ENCODE measurements at regions not wholly inside any gene's neighbourhood (a gene's known extent, or its start where the extent isn't known, plus 50 kb on each side); places are given as distances from the start of the nearest gene placed in this dataset.
A peak's percentile ranks its signal among the peaks of the same experiment; 100 is the strongest.

DNA sequence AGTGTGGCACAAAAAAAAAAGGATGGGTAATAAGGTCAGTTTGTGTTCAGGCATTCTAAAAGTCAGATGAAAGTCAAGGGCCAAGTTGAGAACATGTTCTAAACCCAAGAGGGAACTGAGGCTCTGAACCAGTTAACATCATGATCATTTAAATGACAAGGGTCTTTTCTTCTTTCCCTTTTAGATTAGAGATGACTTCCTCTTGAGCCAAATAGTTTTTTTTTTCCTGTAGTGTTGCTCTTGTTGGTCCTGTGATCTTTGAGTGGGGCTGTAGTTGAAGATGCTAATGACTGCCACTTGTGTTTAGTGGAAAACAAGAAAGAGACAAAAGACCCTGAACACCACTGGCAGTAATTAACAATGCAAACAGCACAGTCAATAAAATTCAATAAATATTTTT, 482.7 kb upstream of the SYT4 start:
- DNase-seq (no peak), FAIRE-seq (no peak)
- H3K4me3 ChIP-seq (ENCODE audit: low read length in 3 of 3), result no peak overlapping the region
- no peaks in the 10 kb centered on the region for H3K4me1 ChIP-seq (ENCODE audit: control insufficient read depth in 2 of 3, insufficient read depth in 2 of 3, low read depth in 1 of 3, low read length in 3 of 3)
- H3K9ac ChIP-seq (ENCODE audit: low read length in 3 of 3), result no peak overlapping the region
- H3K27me3 ChIP-seq (ENCODE audit: control insufficient read depth, insufficient read depth, low read length), result no peaks in the 10 kb centered on the region
- no peaks in the 10 kb centered on the region for H3K9me3 ChIP-seq (ENCODE audit: control insufficient read depth in 2 of 3, insufficient read depth in 1 of 3, low read length in 3 of 3)
- no peak overlapping the region for H3K27ac ChIP-seq (ENCODE audit: low read depth in 2 of 2, low read length in 2 of 2)
- intact Hi-C loops (cut with DNase I), result no loop called here
- no peaks in the 10 kb centered on the region for H3K36me3 ChIP-seq (ENCODE audit: control insufficient read depth in 2 of 3, insufficient read depth in 3 of 3, low read length in 3 of 3)
- TF ChIP-seq, protein P1, sequence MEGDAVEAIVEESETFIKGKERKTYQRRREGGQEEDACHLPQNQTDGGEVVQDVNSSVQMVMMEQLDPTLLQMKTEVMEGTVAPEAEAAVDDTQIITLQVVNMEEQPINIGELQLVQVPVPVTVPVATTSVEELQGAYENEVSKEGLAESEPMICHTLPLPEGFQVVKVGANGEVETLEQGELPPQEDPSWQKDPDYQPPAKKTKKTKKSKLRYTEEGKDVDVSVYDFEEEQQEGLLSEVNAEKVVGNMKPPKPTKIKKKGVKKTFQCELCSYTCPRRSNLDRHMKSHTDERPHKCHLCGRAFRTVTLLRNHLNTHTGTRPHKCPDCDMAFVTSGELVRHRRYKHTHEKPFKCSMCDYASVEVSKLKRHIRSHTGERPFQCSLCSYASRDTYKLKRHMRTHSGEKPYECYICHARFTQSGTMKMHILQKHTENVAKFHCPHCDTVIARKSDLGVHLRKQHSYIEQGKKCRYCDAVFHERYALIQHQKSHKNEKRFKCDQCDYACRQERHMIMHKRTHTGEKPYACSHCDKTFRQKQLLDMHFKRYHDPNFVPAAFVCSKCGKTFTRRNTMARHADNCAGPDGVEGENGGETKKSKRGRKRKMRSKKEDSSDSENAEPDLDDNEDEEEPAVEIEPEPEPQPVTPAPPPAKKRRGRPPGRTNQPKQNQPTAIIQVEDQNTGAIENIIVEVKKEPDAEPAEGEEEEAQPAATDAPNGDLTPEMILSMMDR (IDR thresholded peaks at IDR 0.05; ENCODE audit: borderline replicate concordance, extremely low read depth, insufficient read depth), result no peak

DNA sequence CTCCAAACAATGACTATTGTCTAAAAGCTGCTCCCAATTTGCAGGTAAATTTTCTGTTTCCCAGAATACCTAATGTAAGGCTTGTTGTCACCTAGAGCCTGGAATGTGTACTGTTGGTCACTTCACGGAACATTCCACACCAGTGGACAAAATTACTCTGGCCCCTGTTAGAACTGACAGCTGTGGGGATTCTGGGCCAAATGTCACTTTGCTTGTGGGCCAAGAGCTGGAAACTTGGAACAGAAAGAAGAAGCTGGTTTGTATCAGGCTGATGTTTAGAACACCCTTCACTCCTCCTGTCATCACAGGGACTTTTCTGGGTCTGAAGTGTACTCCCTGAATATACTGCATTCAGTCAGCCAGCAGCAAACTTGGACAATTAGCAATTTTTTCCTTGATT, 495.6 kb upstream of the SYT4 start:
- peak in 3 of 5 donors; percentile 6 to 25 (median 8) for DNase-seq
- TF ChIP-seq, protein P1 (IDR thresholded peaks at IDR 0.05; ENCODE audit: borderline replicate concordance, extremely low read depth, insufficient read depth), result no peak

GRCh38 chr18:43774497-43774896, 497.2 kb upstream of the SYT4 start:
- TF ChIP-seq, protein P1 (IDR thresholded peaks at IDR 0.05; ENCODE audit: borderline replicate concordance, extremely low read depth, insufficient read depth), result no peak
- intact Hi-C loops (cut with DNase I), result no loop called here
- FAIRE-seq, result no peak

More for the DNA sequence above, 495.6 kb upstream of the SYT4 start:
- no peak overlapping the region for H3K27ac ChIP-seq (ENCODE audit: low read depth in 2 of 2, low read length in 2 of 2)
- intact Hi-C loops (cut with DNase I), result no loop called here
- H3K36me3 ChIP-seq (ENCODE audit: control insufficient read depth in 2 of 3, insufficient read depth in 3 of 3, low read length in 3 of 3), result no peaks in the 10 kb centered on the region
- H3K4me1 ChIP-seq (ENCODE audit: control insufficient read depth in 2 of 3, insufficient read depth in 2 of 3, low read depth in 1 of 3, low read length in 3 of 3), result no peaks in the 10 kb centered on the region
- H3K9me3 ChIP-seq (ENCODE audit: control insufficient read depth in 2 of 3, insufficient read depth in 1 of 3, low read length in 3 of 3), result no peaks in the 10 kb centered on the region
- H3K4me3 ChIP-seq (ENCODE audit: low read length in 3 of 3), result no peak overlapping the region
- no peak overlapping the region for H3K9ac ChIP-seq (ENCODE audit: low read length in 3 of 3)
- FAIRE-seq, result no peak
- H3K27me3 ChIP-seq (ENCODE audit: control insufficient read depth, insufficient read depth, low read length), result no peaks in the 10 kb centered on the region

DNA sequence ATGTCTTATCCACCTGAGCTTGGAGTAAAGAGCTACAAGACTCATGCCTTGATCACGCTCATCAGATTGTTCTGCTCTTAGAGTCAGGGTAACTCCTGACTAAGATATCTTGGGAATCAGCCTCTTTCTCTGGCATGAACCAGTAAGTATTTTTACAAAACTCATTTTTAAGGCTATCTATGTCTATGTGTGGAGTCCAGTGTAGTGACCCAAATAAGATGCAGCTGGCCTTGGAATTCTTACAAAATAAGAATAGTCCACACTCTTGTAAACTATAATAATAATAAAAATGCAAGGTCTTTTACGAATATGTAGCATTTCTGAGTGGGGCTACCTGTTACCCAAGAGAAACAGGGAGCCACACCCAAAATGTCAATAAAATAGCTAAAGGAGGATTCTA, 498.3 kb upstream of the SYT4 start:
- intact Hi-C loops (cut with DNase I), result no loop called here
- H3K36me3 ChIP-seq (ENCODE audit: control insufficient read depth in 2 of 3, insufficient read depth in 3 of 3, low read length in 3 of 3), result no peaks in the 10 kb centered on the region
- no peaks in the 10 kb centered on the region for H3K4me1 ChIP-seq (ENCODE audit: control insufficient read depth in 2 of 3, insufficient read depth in 2 of 3, low read depth in 1 of 3, low read length in 3 of 3)
- no peaks in the 10 kb centered on the region for H3K27me3 ChIP-seq (ENCODE audit: control insufficient read depth, insufficient read depth, low read length)
- TF ChIP-seq, protein P1 (IDR thresholded peaks at IDR 0.05; ENCODE audit: borderline replicate concordance, extremely low read depth, insufficient read depth), result no peak
- no peaks in the 10 kb centered on the region for H3K9me3 ChIP-seq (ENCODE audit: control insufficient read depth in 2 of 3, insufficient read depth in 1 of 3, low read length in 3 of 3)
- H3K27ac ChIP-seq (ENCODE audit: low read depth in 2 of 2, low read length in 2 of 2), result no peak overlapping the region
- FAIRE-seq (no peak), DNase-seq (no peak)
- no peak overlapping the region for H3K4me3 ChIP-seq (ENCODE audit: low read length in 3 of 3)
- H3K9ac ChIP-seq (ENCODE audit: low read length in 3 of 3), result no peak overlapping the region

More at GRCh38 chr18:43774497-43774896, 497.2 kb upstream of the SYT4 start:
- DNase-seq, result no peak
- H3K4me3 ChIP-seq (ENCODE audit: low read length in 3 of 3), result no peak overlapping the region
- no peaks in the 10 kb centered on the region for H3K36me3 ChIP-seq (ENCODE audit: control insufficient read depth in 2 of 3, insufficient read depth in 3 of 3, low read length in 3 of 3)
- H3K27me3 ChIP-seq (ENCODE audit: control insufficient read depth, insufficient read depth, low read length), result no peaks in the 10 kb centered on the region
- no peaks in the 10 kb centered on the region for H3K4me1 ChIP-seq (ENCODE audit: control insufficient read depth in 2 of 3, insufficient read depth in 2 of 3, low read depth in 1 of 3, low read length in 3 of 3)
- H3K27ac ChIP-seq (ENCODE audit: low read depth in 2 of 2, low read length in 2 of 2), result no peak overlapping the region
- H3K9me3 ChIP-seq (ENCODE audit: control insufficient read depth in 2 of 3, insufficient read depth in 1 of 3, low read length in 3 of 3), result no peaks in the 10 kb centered on the region
- H3K9ac ChIP-seq (ENCODE audit: low read length in 3 of 3), result no peak overlapping the region

Measured in kidney (tissue), 13 donors.